ENCODE measurements at regions not wholly inside any gene's neighbourhood (a gene's known extent, or its start where the extent isn't known, plus 50 kb on each side); places are given as distances from the start of the nearest gene placed in this dataset.

DNA sequence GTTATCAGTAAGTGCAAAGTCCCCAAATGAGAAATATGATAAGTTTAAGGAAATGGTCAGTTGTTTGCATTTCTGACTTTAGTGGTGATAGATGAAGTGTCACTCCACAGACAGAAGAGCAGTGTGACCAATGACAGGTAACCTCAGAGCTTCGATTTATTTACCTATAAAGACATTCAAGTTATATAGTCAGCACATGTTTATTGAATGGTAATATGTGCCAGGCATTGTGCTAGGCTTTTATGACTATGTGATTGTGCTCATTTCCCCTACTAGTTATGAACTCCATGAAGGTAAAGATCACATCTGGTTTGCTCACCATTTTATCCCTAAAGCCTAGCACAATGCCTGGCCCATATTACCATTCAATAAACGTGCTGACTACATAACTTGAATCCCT lies 222.4 kb downstream of the HHIPL2 start:
- DNase-seq (ENCODE audit: insufficient read length, low spot score), result no peak

GRCh38 chr1:222314839-222315238 lies 233.1 kb downstream of the HHIPL2 start:
- no peak for FAIRE-seq
- TF ChIP-seq POLR2A (IDR thresholded peaks at IDR 0.05; ENCODE audit: low read depth, low read length), result no peak

More for the DNA sequence above, 222.4 kb downstream of the HHIPL2 start:
- TF ChIP-seq POLR2A (IDR thresholded peaks at IDR 0.05; ENCODE audit: low read depth, low read length), result no peak
- no peak for FAIRE-seq

GRCh38 chr1:222310836-222311235 lies 237.1 kb downstream of the HHIPL2 start:
- DNase-seq (ENCODE audit: insufficient read length, low spot score) (no peak), FAIRE-seq (no peak)
- no peak for TF ChIP-seq POLR2A (IDR thresholded peaks at IDR 0.05; ENCODE audit: low read depth, low read length)

More at GRCh38 chr1:222314839-222315238, 233.1 kb downstream of the HHIPL2 start:
- DNase-seq (ENCODE audit: insufficient read length, low spot score), result no peak

DNA sequence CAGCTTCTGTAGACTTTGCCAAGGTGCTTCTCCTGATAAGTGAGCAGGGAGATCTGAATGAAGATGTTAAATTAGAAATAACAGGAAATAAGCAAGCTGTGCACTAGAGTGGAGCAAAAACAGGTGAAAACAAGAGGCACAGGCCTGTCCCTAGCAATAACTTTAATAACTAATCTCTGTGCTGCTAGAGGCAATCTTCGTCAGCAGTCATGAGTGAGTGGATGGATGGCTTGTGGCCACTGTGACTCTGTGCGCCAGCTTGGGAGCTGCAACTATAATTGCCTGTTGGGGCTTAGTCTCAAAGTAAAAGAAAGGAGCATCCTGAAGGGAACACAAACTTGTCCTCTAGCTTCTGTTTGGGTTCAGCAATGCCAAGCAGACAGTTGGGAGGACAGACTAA lies 240.3 kb downstream of the HHIPL2 start:
- DNase-seq (ENCODE audit: insufficient read length, low spot score) (no peak), FAIRE-seq (no peak)
- TF ChIP-seq POLR2A (IDR thresholded peaks at IDR 0.05; ENCODE audit: low read depth, low read length), result no peak

GRCh38 chr1:222306512-222306911 lies 241.4 kb downstream of the HHIPL2 start:
- no peak for DNase-seq (ENCODE audit: insufficient read length, low spot score)
- FAIRE-seq, result no peak
- TF ChIP-seq POLR2A (IDR thresholded peaks at IDR 0.05; ENCODE audit: low read depth, low read length), result no peak

GRCh38 chr1:222306011-222306410 lies 241.9 kb downstream of the HHIPL2 start:
- FAIRE-seq, result no peak
- DNase-seq (ENCODE audit: insufficient read length, low spot score), result no peak
- TF ChIP-seq POLR2A (IDR thresholded peaks at IDR 0.05; ENCODE audit: low read depth, low read length), result no peak

DNA sequence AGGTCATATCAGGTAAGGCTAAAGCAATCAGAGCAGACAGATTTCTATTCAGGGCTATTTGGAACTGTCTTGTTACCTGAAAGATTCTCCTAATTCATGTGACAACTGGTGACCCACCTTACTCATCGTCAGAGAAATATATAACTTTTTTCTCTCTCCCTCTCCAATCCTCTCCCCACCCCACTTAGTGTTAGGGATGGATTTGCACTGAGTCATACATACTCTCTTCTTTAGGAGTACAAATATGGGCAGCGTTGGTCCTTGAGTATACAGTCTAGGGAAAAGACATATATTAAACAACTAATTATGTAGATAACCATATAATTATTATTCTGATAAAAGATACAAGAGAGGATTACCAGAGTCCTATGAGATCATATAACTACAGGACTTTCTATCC lies 246.3 kb downstream of the HHIPL2 start:
- TF ChIP-seq POLR2A (IDR thresholded peaks at IDR 0.05; ENCODE audit: low read depth, low read length), result no peak
- FAIRE-seq, result no peak

GRCh38 chr1:222299524-222299923 lies 248.4 kb downstream of the HHIPL2 start:
- DNase-seq (ENCODE audit: insufficient read length, low spot score) (no peak), FAIRE-seq (no peak)
- no peak for TF ChIP-seq POLR2A (IDR thresholded peaks at IDR 0.05; ENCODE audit: low read depth, low read length)

More for the DNA sequence above, 246.3 kb downstream of the HHIPL2 start:
- DNase-seq (ENCODE audit: insufficient read length, low spot score), result no peak

GRCh38 chr1:222290866-222291265 lies 257.0 kb downstream of the HHIPL2 start:
- FAIRE-seq (no peak), DNase-seq (ENCODE audit: insufficient read length, low spot score) (no peak)
- no peak for TF ChIP-seq POLR2A (IDR thresholded peaks at IDR 0.05; ENCODE audit: low read depth, low read length)

DNA sequence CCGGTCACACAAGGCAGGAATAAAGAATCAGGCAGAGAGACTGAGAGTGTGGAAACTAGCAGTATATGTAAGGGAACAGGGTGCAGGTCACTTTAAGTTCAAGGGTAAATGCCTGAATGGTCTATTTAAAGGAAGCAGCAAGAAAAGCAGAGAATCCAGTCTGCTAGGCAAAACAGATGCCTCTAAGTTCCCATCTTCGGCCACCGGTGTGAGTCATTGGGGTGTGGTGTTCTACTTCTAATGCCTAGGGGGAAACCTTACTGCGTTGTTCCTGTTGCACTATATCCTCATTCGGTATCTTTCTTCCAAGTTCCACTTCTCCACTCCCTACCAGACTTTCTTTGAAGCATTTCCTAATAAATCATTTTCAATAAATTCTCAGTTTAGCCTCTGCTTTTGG lies 259.9 kb downstream of the HHIPL2 start:
- no peak for TF ChIP-seq POLR2A (IDR thresholded peaks at IDR 0.05; ENCODE audit: low read depth, low read length)
- DNase-seq (ENCODE audit: insufficient read length, low spot score), result peak; percentile 26
- FAIRE-seq, result peak; percentile 74

GRCh38 chr1:222286011-222286410 lies 261.9 kb downstream of the HHIPL2 start:
- DNase-seq (ENCODE audit: insufficient read length, low spot score) (no peak), FAIRE-seq (no peak)
- no peak for TF ChIP-seq POLR2A (IDR thresholded peaks at IDR 0.05; ENCODE audit: low read depth, low read length)

- no peak for DNase-seq (ENCODE audit: insufficient read length, low spot score)
- FAIRE-seq, result no peak
- TF ChIP-seq POLR2A (IDR thresholded peaks at IDR 0.05; ENCODE audit: low read depth, low read length), result no peak
Observed at GRCh38 chr1:222285526-222285925, 262.4 kb downstream of the HHIPL2 start.

DNA sequence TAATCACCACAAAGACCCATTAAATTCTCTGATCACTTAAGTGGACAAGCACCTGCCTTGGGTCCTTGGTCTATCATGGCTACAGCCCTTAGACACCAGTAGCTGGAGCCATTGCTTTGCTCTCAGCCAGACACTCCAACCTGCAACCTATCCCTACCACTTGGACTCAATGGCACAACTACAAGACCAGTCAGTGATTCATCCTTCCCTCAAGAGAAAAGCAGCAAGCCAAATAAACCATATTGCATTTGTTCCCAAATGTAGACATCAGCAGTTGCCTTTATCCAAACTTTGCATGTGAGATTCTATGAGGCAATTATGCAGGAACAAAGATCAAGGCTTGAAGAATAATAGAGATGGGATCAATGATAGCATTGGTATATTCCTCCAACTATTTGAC lies 263.4 kb downstream of the HHIPL2 start:
- no peak for DNase-seq (ENCODE audit: insufficient read length, low spot score)
- FAIRE-seq, result no peak
- no peak for TF ChIP-seq POLR2A (IDR thresholded peaks at IDR 0.05; ENCODE audit: low read depth, low read length)

GRCh38 chr1:222283147-222283768 lies 264.6 kb downstream of the HHIPL2 start:
- no peak for TF ChIP-seq POLR2A (IDR thresholded peaks at IDR 0.05; ENCODE audit: low read depth, low read length)
- no peak for FAIRE-seq
- DNase-seq (ENCODE audit: insufficient read length, low spot score), result peak; percentile 7

DNA sequence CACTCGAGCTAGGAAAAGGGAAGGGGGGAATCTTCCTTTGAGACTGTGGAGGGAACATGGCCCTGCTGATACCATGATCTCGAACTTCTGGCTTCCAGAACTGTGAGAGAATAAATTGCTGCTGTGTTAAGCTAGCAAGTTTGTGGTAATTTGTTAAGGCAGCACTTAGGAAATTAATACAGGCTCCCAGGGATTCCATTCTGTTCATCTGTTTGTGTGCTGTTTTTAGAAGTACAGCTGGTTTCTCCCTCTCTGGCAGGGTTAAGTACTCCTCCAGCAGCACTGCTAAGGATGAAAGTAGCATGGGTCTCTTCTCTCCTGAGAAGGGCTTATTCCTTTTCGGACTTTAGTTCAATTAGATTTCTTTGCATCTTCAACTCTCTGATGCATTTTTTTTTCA lies 268.3 kb downstream of the HHIPL2 start:
- FAIRE-seq (no peak), DNase-seq (ENCODE audit: insufficient read length, low spot score) (no peak)
- no peak for TF ChIP-seq POLR2A (IDR thresholded peaks at IDR 0.05; ENCODE audit: low read depth, low read length)

GRCh38 chr1:222278501-222278900 lies 269.4 kb downstream of the HHIPL2 start:
- DNase-seq (ENCODE audit: insufficient read length, low spot score), result no peak
- FAIRE-seq, result no peak
- no peak for TF ChIP-seq POLR2A (IDR thresholded peaks at IDR 0.05; ENCODE audit: low read depth, low read length)
